ENCODE measurements at regions not wholly inside any gene's neighbourhood (a gene's known extent, or its start where the extent isn't known, plus 50 kb on each side); places are given as distances from the start of the nearest gene placed in this dataset.

DNA sequence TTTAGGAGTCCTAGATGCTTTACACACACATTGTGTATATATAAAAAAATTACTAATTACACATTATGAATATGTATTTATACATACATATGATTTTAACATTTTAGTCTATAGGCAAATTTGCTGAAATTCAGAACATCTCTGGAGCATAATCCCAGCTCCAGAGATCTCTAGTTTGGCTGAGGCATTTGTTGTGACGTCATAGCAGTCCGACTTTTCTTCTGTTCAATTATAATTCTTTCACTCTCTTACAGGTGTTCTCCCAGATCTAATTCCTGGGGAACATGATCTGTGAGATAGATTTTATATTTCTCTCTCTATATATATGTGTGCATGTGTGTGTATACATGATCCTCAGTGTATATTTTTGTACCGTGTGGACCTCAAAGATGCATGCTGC lies 1876.2 kb downstream of the EFNA5 start:
- H3K4me3 ChIP-seq (ENCODE audit: low read depth, low read length): no peak overlapping the region

DNA sequence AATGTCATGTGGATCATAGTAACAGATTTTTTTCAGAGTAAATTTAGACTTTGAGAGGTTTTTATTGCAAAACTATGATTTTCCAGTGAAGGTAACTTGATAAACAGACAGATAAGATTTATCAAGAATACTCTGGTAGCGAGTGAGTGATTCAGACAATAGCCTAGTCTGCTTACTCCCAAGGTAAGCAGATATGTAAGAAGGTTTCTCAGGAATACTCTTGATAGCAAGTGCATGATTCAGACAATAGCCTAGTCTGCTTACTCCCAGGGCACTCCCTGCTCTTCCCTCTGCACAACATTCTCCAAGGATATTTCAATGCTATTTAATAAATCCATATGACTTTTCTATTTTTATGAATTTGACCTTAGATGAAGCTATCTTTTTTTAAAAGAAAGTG lies 1881.5 kb downstream of the EFNA5 start:
- H3K4me3 ChIP-seq (ENCODE audit: low read depth, low read length): no peak overlapping the region

DNA sequence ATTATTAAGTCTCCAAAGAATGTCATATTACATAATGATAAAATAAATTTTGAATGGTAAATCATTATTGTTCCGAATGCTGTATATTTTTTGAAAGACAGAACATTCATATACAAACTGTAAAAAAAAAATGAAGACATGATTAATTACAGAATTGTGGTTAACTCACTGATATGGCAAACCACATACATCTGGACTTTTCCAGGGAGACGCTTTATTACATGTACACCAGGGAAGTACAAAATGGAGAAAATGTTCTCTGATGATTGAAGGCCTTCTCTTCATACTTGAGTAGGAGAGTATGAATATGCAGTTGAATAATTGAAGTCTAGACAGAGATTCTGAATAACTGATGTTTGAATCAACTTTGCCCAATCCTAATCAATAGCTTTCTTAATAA lies 1886.9 kb downstream of the EFNA5 start:
- no peak overlapping the region for H3K4me3 ChIP-seq (ENCODE audit: low read depth, low read length)

DNA sequence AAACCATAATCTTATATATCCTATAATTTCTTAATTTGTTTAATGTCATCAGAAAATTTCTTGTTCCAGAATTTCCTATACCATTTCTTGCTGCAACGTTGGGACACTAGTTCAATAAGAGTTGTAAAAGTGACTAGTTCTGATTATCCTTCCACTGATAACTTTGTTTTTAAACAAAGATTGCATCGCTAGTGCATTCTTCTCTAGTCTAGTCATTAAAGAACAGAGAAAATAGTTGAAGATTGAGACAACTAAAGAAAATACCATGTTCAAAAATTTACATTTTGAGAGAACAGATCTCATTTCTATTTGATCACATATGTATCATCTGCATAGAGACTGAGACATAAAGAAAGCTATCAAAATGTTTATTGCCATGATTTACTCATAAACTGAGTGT lies 1888.2 kb downstream of the EFNA5 start:
- no peak overlapping the region for H3K4me3 ChIP-seq (ENCODE audit: low read depth, low read length)

GRCh38 chr5:105773241-105773640 lies 1897.5 kb downstream of the EFNA5 start:
- no peak overlapping the region for H3K4me3 ChIP-seq (ENCODE audit: low read depth, low read length)

- H3K4me3 ChIP-seq (ENCODE audit: low read depth, low read length): no peak overlapping the region
Observed at GRCh38 chr5:105767267-105767666, 1903.5 kb downstream of the EFNA5 start.

GRCh38 chr5:105762728-105763127 lies 1908.0 kb downstream of the EFNA5 start:
- H3K4me3 ChIP-seq (ENCODE audit: low read depth, low read length): no peak overlapping the region

GRCh38 chr5:105754056-105754455 lies 1916.7 kb downstream of the EFNA5 start:
- no peak overlapping the region for H3K4me3 ChIP-seq (ENCODE audit: low read depth, low read length)

DNA sequence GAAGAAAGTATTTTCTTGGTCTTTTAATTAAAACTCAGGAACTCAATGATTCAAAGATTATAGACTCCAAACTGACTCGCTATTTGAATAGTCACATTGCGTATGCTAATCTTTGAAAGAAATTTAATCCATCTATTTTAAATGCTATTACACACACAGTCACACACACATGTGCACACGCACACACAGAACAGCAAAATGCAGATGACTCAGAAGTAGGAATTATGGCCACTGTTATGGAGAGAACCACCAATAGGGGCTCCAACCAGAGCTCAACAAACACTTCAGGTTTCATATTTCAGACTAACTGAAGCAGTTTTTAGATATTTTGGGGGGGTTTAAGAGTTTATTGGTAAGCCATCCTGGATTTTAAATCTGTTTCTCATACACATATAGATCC lies 1917.9 kb downstream of the EFNA5 start:
- no peak overlapping the region for H3K4me3 ChIP-seq (ENCODE audit: low read depth, low read length)

DNA sequence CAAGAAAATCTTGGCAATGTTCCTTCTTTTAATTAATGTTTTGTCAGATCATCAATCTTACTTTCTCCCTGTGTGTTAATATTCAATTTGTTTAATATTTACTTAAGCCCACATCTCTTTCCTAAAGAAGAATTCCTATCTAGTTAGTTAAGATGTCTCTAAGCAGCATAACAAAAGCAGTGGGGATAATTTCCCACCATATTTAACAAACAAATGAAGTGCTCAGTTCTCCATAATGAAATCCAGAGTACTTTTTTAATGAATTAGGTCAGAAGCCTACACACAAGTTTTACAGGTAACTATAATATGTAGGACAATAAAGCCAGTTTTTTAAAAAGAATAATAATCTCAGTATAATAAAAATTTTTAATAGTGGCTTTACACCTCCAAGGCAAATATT lies 1918.8 kb downstream of the EFNA5 start:
- no peak overlapping the region for H3K4me3 ChIP-seq (ENCODE audit: low read depth, low read length)

DNA sequence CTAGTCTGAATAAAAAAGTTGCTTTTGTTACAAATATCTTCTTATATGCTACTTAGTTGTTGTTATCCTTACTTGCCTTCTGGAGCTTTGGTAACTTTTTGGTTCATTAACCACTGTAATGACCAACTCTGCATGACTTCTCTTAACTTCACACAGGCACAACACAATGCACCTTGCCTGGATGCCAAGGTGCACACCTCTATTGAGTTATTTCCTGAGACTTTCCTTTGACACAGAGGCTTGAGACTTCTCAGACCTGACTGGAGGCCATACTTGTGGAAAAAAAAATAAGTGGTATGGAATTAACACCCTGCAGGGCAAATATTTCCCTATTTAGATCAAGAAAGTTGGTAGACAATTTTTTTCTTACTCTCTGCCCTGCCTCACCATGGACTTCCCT lies 1925.6 kb downstream of the EFNA5 start:
- H3K4me3 ChIP-seq (ENCODE audit: low read depth, low read length): no peak overlapping the region

GRCh38 chr5:105740242-105740641 lies 1930.5 kb downstream of the EFNA5 start:
- no peak overlapping the region for H3K4me3 ChIP-seq (ENCODE audit: low read depth, low read length)

DNA sequence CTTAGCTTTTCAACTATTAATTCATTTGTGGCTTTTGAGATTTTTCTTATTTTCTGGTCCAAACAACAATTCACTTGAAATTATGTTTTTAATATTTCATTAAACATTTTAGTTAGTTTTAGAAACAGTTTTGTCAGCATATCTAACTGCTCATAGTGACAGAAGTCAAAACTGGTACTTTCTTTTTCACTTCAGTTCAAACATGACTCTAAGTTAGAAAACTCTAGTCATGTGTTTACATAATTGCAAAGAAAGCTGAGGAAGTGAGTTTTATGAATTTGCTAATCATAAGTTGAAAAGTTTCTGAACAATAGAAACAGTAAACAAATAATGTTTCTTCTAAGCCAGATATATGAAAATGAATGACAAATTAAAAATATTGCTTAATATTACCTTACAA lies 1931.0 kb downstream of the EFNA5 start:
- no peak overlapping the region for H3K4me3 ChIP-seq (ENCODE audit: low read depth, low read length)

DNA sequence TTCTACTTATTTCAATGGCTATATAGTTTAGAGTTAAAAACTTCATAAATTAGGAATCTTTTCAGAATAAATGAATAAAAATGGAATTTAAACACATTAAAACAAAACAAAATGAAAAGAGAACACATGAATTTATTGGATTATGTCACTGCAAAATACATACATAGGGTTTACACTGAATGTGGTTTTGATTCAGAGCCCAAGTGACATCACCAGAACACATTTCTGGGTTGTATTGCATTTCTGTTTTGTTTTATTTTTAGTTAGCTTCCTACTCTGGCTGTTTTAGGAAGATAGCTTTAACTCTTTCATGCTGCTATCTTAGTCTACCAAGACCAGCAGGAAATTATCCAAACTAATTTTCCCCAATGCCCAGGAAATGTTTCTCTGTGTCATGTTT lies 1935.0 kb downstream of the EFNA5 start:
- no peak overlapping the region for H3K4me3 ChIP-seq (ENCODE audit: low read depth, low read length)

GRCh38 chr5:105730982-105731381 lies 1939.8 kb downstream of the EFNA5 start:
- no peak overlapping the region for H3K4me3 ChIP-seq (ENCODE audit: low read depth, low read length)

- H3K4me3 ChIP-seq (ENCODE audit: low read depth, low read length): no peak overlapping the region
Observed at GRCh38 chr5:105726093-105726492, 1944.6 kb downstream of the EFNA5 start.

GRCh38 chr5:105708442-105708841 lies 1962.3 kb downstream of the EFNA5 start:
- no peak overlapping the region for H3K4me3 ChIP-seq (ENCODE audit: low read depth, low read length)

DNA sequence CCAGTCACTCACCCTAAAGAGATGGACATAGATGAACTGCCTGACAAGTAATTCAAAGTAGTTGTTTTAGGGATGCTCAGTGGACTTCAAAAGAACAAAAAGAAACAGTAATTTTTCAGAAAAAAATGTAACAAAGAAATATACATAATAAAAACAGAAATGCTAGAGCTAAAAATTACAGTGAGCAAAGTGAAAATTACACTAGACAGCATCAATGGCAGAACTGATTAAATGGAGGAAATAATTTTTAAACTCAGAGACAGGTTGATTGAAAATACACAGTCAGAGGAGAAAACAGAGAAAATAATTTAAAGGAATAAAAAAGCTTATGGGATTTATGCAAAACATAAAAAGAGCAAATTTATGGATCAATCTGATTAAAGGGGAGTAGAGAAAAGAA lies 1968.4 kb downstream of the EFNA5 start:
- no peak overlapping the region for H3K4me3 ChIP-seq (ENCODE audit: low read depth, low read length)

DNA sequence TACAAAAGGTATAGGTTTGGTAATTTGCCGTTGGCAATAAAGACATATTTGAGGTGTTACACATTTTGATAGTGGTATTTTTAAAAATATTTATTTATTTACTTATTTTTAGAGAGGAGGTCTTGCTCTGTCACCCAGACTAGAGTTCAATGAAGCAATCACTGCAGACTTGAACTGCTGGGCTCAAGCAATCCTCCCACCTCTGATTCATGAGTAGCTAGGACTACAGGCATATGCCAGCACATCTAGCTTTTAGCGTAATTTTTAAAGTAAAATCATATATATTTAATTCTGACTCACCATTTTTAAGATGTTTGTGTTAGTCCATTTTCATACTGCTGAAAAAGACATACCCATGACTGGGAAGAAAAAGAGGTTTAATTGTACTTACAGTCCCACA lies 1974.3 kb downstream of the EFNA5 start:
- H3K4me3 ChIP-seq (ENCODE audit: low read depth, low read length): no peak overlapping the region

- no peak overlapping the region for H3K4me3 ChIP-seq (ENCODE audit: low read depth, low read length)
Observed at GRCh38 chr5:105695941-105696340, 1974.8 kb downstream of the EFNA5 start.

DNA sequence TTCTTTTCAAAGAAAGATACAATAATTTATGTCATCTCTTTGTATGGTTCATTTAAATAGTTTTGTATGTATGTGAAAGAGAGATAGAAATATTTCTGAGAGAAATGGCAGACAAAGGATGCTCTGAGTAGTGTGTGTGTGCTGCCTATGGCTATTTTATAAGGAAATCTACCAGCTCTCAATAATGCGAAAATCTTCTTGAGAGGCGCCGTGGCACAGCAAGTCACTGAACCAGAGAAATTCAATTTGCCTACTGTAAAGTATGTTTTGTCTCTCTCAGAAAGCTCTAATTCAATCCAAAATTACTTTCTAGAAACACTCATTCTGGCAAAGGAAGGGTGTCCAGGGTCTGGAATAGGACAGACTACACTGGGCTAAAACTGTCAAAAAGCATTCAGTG lies 1981.1 kb downstream of the EFNA5 start:
- H3K4me3 ChIP-seq (ENCODE audit: low read depth, low read length): no peak overlapping the region

DNA sequence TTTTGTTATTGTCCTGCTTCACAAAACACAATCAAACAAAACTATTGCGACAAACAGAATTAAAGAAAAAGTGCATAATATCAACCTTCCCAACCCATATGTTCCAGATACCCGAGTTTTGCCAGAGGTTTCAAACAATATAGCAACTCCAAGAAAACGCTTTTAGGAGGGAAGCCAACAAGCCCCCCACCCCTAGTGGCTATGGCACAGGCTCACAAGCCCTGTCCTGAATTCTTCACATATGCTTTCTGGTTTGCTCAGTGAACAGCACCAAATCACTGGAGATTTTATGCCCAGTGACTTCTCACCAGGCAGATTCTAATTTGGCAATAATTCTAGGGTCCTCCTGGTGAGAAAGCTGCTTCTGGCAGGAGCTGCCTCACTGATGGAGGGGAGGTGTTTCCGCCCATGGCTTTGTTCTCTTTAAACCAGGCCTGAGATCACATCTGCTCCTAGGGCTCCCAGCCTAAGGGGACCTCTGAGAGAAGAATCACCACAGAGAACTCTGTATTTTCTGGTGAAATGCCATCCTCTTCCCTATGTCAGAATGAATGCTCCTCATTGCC lies 1982.4 kb downstream of the EFNA5 start:
- H3K4me3 ChIP-seq (ENCODE audit: low read depth, low read length): no peak overlapping the region

- no peak overlapping the region for H3K4me3 ChIP-seq (ENCODE audit: low read depth, low read length)
Observed at GRCh38 chr5:105687493-105687892, 1983.2 kb downstream of the EFNA5 start.

- H3K4me3 ChIP-seq (ENCODE audit: low read depth, low read length): no peak overlapping the region
Observed at GRCh38 chr5:105685884-105686283, 1984.9 kb downstream of the EFNA5 start.
